IMR-90 (cell line): ENCODE measurements at regions not wholly inside any gene's neighbourhood (a gene's known extent, or its start where the extent isn't known, plus 50 kb on each side); places are given as distances from the start of the nearest gene placed in this dataset.

Source experiments
- ATAC-seq: fragments of 200-7000 bp; cut with Tn5 transposase; 2 replicates; pipeline ENCODE4 v1.9.1; 2020; ENCODE audit warnings: low read depth, mild to moderate bottlenecking, moderate library complexity
- BruUV-seq: library from RNA; stranded (reverse); fragments of 400-500 nt; replicated peaks from 2 replicates; lab custom pipeline; 2021; lab: Mats Ljungman, UMichigan
- CTCF ChIA-PET: fragments of 300-600 bp; formaldehyde crosslinking; extraction: SDS; loops from one replicate; lab custom pipeline; 2021; ENCODE audit warnings: antibody characterized with exemption; lab: Yijun Ruan, JAX
- POLR2A ChIA-PET: fragments of 300-600 bp; sonication (Branson Sonifier 250); formaldehyde crosslinking; loops from one replicate; lab custom pipeline; 2022; ENCODE audit warnings: antibody characterized with exemption; ENCODE audit not compliant: unreplicated experiment; lab: Charles Lee
- DNase-seq: peaks from one replicate; pipeline ENCODE4 v3.0.0; 2013
- H2AFZ ChIP-seq: replicated peaks from 2 replicates; pipeline ENCODE3; 2013; ENCODE audit warnings: low read length, mild to moderate bottlenecking; ENCODE audit not compliant: poor library complexity
- H2AK5ac ChIP-seq: 2 replicates; pipeline ENCODE4 v1.6.1; 2013; ENCODE audit warnings: low read depth, low read length, inconsistent platforms
- H2AK9ac ChIP-seq: replicated peaks from 2 replicates; pipeline ENCODE3; 2013; ENCODE audit warnings: mild to moderate bottlenecking, low read depth, low read length, moderate library complexity; ENCODE audit not compliant: poor library complexity
- H2BK120ac ChIP-seq: 2 replicates; pipeline ENCODE4 v1.6.1; 2013; ENCODE audit warnings: low read depth, low read length, inconsistent platforms
- H2BK15ac ChIP-seq: 3 replicates; pipeline ENCODE4 v1.6.1; 2013; ENCODE audit warnings: low read depth, low read length, inconsistent platforms
- H2BK20ac ChIP-seq: 2 replicates; pipeline ENCODE4 v1.6.1; 2013; ENCODE audit warnings: low read depth, mild to moderate bottlenecking, inconsistent platforms, low read length, moderate library complexity
- H2BK5ac ChIP-seq: 2 replicates; pipeline ENCODE4 v1.6.1; 2013; ENCODE audit warnings: mild to moderate bottlenecking, low read depth, low read length, inconsistent platforms; ENCODE audit not compliant: poor library complexity, severe bottlenecking
- H3K14ac ChIP-seq: replicated peaks from 2 replicates; pipeline ENCODE4 v1.6.1; 2013; ENCODE audit warnings: low read depth, low read length, inconsistent platforms
- H3K18ac ChIP-seq: 2 replicates; pipeline ENCODE4 v1.6.1; 2013; ENCODE audit warnings: low read depth, low read length, control low read depth
- H3K23ac ChIP-seq: 2 replicates; pipeline ENCODE4 v1.6.1; 2013; ENCODE audit warnings: low read depth, low read length, inconsistent platforms
- H3K27ac ChIP-seq: 2 replicates; pipeline ENCODE4 v1.5.1; 2013; ENCODE audit warnings: mild to moderate bottlenecking, control low read depth, low read length; ENCODE audit not compliant: insufficient read depth
- H3K27me3 ChIP-seq: 2 replicates; pipeline ENCODE4 v1.6.1; 2013; ENCODE audit warnings: low read length; ENCODE audit not compliant: control insufficient read depth, insufficient read depth
- H3K36me3 ChIP-seq: 2 replicates; pipeline ENCODE4 v1.6.1; 2013; ENCODE audit warnings: low read length, mixed read lengths; ENCODE audit not compliant: control insufficient read depth, insufficient read depth
- H3K4ac ChIP-seq: 2 replicates; pipeline ENCODE4 v1.6.1; 2013; ENCODE audit warnings: low read depth, low read length, inconsistent platforms
- H3K4me1 ChIP-seq: 2 replicates; pipeline ENCODE4 v1.6.1; 2013; ENCODE audit warnings: low read length, mixed read lengths; ENCODE audit not compliant: control insufficient read depth, insufficient read depth
- H3K4me2 ChIP-seq: 2 replicates; pipeline ENCODE4 v1.6.1; 2013; ENCODE audit warnings: low read depth, mild to moderate bottlenecking, control low read depth, low read length, moderate library complexity
- H3K4me3 ChIP-seq: 2 replicates; pipeline ENCODE4 v1.5.1; 2013; ENCODE audit warnings: low read depth, mild to moderate bottlenecking, control low read depth, low read length, moderate library complexity; ENCODE audit not compliant: insufficient read depth
- H3K56ac ChIP-seq: 2 replicates; pipeline ENCODE4 v1.6.1; 2013; ENCODE audit warnings: low read length, inconsistent platforms; ENCODE audit not compliant: insufficient read depth; ENCODE audit errors: extremely low read depth
- H3K79me1 ChIP-seq, 2 experiments: 2 replicates each; pipeline ENCODE4 v1.6.1; 2013; ENCODE audit warnings: low read length in 2 of 2, inconsistent platforms in 1 of 2, low read depth in 1 of 2
- H3K9ac ChIP-seq: 2 replicates; pipeline ENCODE4 v1.6.1; 2013; ENCODE audit warnings: low read depth, low read length, control low read depth
- H3K9me1 ChIP-seq: 2 replicates; pipeline ENCODE4 v1.6.1; 2013; ENCODE audit warnings: low read length, inconsistent platforms; ENCODE audit not compliant: insufficient read depth
- H3K9me3 ChIP-seq: 2 replicates; pipeline ENCODE4 v1.6.1; 2013; ENCODE audit warnings: low read length; ENCODE audit not compliant: control insufficient read depth, insufficient read depth
- H4K20me1 ChIP-seq: 2 replicates; pipeline ENCODE4 v1.6.1; 2013; ENCODE audit warnings: low read length, inconsistent platforms; ENCODE audit not compliant: insufficient read depth
- H4K5ac ChIP-seq: 2 replicates; pipeline ENCODE4 v1.6.1; 2013; ENCODE audit warnings: mild to moderate bottlenecking, low read depth, low read length, control low read depth
- H4K8ac ChIP-seq, 2 experiments: 2 replicates each; pipeline ENCODE4 v1.6.1; 2013; ENCODE audit warnings: low read depth in 2 of 2, low read length in 2 of 2, control low read depth in 1 of 2, inconsistent platforms in 1 of 2
- H4K91ac ChIP-seq: 2 replicates; pipeline ENCODE4 v1.6.1; 2013; ENCODE audit warnings: low read depth, low read length, inconsistent platforms; ENCODE audit not compliant: insufficient read depth
- BHLHE40 ChIP-seq: fragments of 150-350 bp; IDR thresholded peaks from 2 replicates; pipeline ENCODE4 v1.6.1; 2016; ENCODE audit warnings: mild to moderate bottlenecking, low read depth, low read length
- CTCF ChIP-seq: conservative IDR thresholded peaks from 2 replicates; pipeline ENCODE4 v1.5.1; 2012; ENCODE audit warnings: mild to moderate bottlenecking, low read depth, low read length, improper control_type of control experiment
- ELK1 ChIP-seq: fragments of 150-350 bp; IDR thresholded peaks from 2 replicates; pipeline ENCODE4 v1.6.1; 2016; ENCODE audit warnings: low read depth, mild to moderate bottlenecking, low read length, moderate library complexity, borderline replicate concordance
- MAFK ChIP-seq: IDR thresholded peaks from 2 replicates; pipeline ENCODE4 v1.6.1; 2012; ENCODE audit warnings: low read depth, low read length, improper control_type of control experiment
- MAZ ChIP-seq: IDR thresholded peaks from 2 replicates; pipeline ENCODE4 v1.6.1; 2012; ENCODE audit warnings: low read depth, mild to moderate bottlenecking, low read length, improper control_type of control experiment, moderate library complexity, borderline replicate concordance
- MXI1 ChIP-seq: IDR thresholded peaks from 2 replicates; pipeline ENCODE4 v1.6.1; 2012; ENCODE audit warnings: low read depth, mild to moderate bottlenecking, low read length, moderate library complexity, borderline replicate concordance
- POLR2A ChIP-seq: IDR thresholded peaks from 2 replicates; pipeline ENCODE4 v1.6.1; 2012; ENCODE audit warnings: mild to moderate bottlenecking, low read depth, low read length
- RAD21 ChIP-seq: IDR thresholded peaks from 2 replicates; pipeline ENCODE4 v1.6.1; 2012; ENCODE audit warnings: low read length, improper control_type of control experiment
- RCOR1 ChIP-seq: IDR thresholded peaks from 2 replicates; pipeline ENCODE4 v1.6.1; 2012; ENCODE audit warnings: mild to moderate bottlenecking, low read length, improper control_type of control experiment; ENCODE audit not compliant: insufficient replicate concordance
- RFX5 ChIP-seq: IDR thresholded peaks from 2 replicates; pipeline ENCODE4 v1.8.0; 2012; ENCODE audit warnings: low read depth, mild to moderate bottlenecking, low read length, moderate library complexity
- SMC3 ChIP-seq: fragments of 150-350 bp; IDR thresholded peaks from 2 replicates; pipeline ENCODE4 v1.6.1; 2016; ENCODE audit warnings: low read depth, mild to moderate bottlenecking, antibody characterized with exemption, low read length, moderate library complexity
- WGBS, 2 experiments: methylation state at CpG; one replicate each; pipeline versions ENCODE4 v1.1.5 to v1.1.7; 2013; ENCODE audit warnings: missing lambda C conversion rate in 2 of 2; ENCODE audit not compliant: insufficient read length in 1 of 2; ENCODE audit errors: extremely low coverage in 2 of 2; 5-methylcytosine and 5-hydroxymethylcytosine counted together
- dilution Hi-C: fragments of 300-500 bp; cut with HindIII; formaldehyde crosslinking; loops from one replicate; pipeline ENCODE4 v1.14.3; 2018; ENCODE audit warnings: low sequenced_read_pairs; ENCODE audit not compliant: unreplicated experiment
- in situ Hi-C: fragments of 300-500 bp; cut with MboI; formaldehyde crosslinking; loops from 3 replicates; pipeline ENCODE4 v1.14.3; 2019; ENCODE audit warnings: low sequenced_read_pairs, inconsistent platforms, mixed read lengths
- intact Hi-C: fragments of 100-400 bp; cut with micrococcal nuclease; formaldehyde crosslinking; loops from 2 replicates; pipeline ENCODE4 v1.10.0; 2022

- intact Hi-C loops, result no loop called here
- Histone ChIP-seq H3K56ac (no peak overlapping the region), H3K18ac (no peak overlapping the region), H2AK9ac (no peak overlapping the region), H2AFZ (no peak overlapping the region), H3K9ac (no peak overlapping the region), H4K91ac (no peak overlapping the region), H3K27ac (no peak overlapping the region), H3K9me1 (no peaks in the 10 kb centered on the region), H3K4me2 (no peak overlapping the region), H2AK5ac (no peak overlapping the region), H2BK5ac (no peak overlapping the region), H3K23ac (no peak overlapping the region), H2BK20ac (no peak overlapping the region), H3K36me3 (no peaks in the 10 kb centered on the region), H3K79me1 (no peaks in the 10 kb centered on the region), H2BK15ac (no peak overlapping the region), H3K27me3 (no peaks in the 10 kb centered on the region), H3K4me3 (no peak overlapping the region), H2BK120ac (no peak overlapping the region), H4K20me1 (no peaks in the 10 kb centered on the region), H3K14ac (no peak overlapping the region), H4K5ac (no peak overlapping the region), H4K8ac (no peak overlapping the region), H3K4ac (no peak overlapping the region), H3K9me3 (no peaks in the 10 kb centered on the region), H3K4me1 (no peaks in the 10 kb centered on the region)
- CTCF ChIA-PET, result interaction anchor here (0.6 kb wide), 1 partner anchor 350 kb away, joined by 3 read pairs; no protein-coding TSS in a partner anchor
- whole genome bisulfite sequencing, 2 experiments, result 100% methylated on average over 1 of the region's 5 CpGs; no CpG with 5 or more reads in 1 of the 2 experiments
- DNase-seq (no peak), ATAC-seq (no peak)
- no TSS peak for BruUV-seq
- POLR2A ChIA-PET, result no interaction called here
- TF ChIP-seq BHLHE40, result no peak
- TF ChIP-seq RAD21, result no peak
- no peak for TF ChIP-seq MAZ
- TF ChIP-seq MAFK, result no peak
- no peak for TF ChIP-seq RFX5
- TF ChIP-seq CTCF, result no peak
- no peak for TF ChIP-seq ELK1
- TF ChIP-seq SMC3, result no peak
- no peak for TF ChIP-seq RCOR1
- no peak for TF ChIP-seq MXI1
- no peak for TF ChIP-seq POLR2A
- in situ Hi-C loops, result no loop called here
- dilution Hi-C loops, result no loop called here
Measured at GRCh38 chr21:16492356-16492755, 762.6 kb downstream of the USP25 start.
